ENCODE measurements at regions not wholly inside any gene's neighbourhood (a gene's known extent, or its start where the extent isn't known, plus 50 kb on each side); places are given as distances from the start of the nearest gene placed in this dataset.
"Not testable (repeated sequence)": the region's sequence is repeated elsewhere in the genome, so short reads cannot be mapped to it uniquely, and the experiment has no call there.

GRCh38 chr4:138633580-138633904, 382.0 kb upstream of the NOCT start:
- no peaks in the 10 kb centered on the region for H3K27me3 Mint-ChIP-seq (ENCODE audit: unreplicated experiment)
- peaks cover 9% of the 10 kb centered on the region for H3K9me3 Mint-ChIP-seq (ENCODE audit: unreplicated experiment)
- no peaks in the 10 kb centered on the region for H3K36me3 Mint-ChIP-seq (ENCODE audit: unreplicated experiment)
- no peak for DNase-seq (ENCODE audit: extremely low spot score, unreplicated experiment)
- TF ChIP-seq, protein P1, sequence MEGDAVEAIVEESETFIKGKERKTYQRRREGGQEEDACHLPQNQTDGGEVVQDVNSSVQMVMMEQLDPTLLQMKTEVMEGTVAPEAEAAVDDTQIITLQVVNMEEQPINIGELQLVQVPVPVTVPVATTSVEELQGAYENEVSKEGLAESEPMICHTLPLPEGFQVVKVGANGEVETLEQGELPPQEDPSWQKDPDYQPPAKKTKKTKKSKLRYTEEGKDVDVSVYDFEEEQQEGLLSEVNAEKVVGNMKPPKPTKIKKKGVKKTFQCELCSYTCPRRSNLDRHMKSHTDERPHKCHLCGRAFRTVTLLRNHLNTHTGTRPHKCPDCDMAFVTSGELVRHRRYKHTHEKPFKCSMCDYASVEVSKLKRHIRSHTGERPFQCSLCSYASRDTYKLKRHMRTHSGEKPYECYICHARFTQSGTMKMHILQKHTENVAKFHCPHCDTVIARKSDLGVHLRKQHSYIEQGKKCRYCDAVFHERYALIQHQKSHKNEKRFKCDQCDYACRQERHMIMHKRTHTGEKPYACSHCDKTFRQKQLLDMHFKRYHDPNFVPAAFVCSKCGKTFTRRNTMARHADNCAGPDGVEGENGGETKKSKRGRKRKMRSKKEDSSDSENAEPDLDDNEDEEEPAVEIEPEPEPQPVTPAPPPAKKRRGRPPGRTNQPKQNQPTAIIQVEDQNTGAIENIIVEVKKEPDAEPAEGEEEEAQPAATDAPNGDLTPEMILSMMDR (IDR thresholded peaks at IDR 0.05), result no peak
- no peak overlapping the region for H3K4me3 Mint-ChIP-seq (ENCODE audit: unreplicated experiment)
- H3K27ac Mint-ChIP-seq (ENCODE audit: unreplicated experiment), result no peak overlapping the region
- peaks cover 4% of the 10 kb centered on the region for H3K4me1 Mint-ChIP-seq (ENCODE audit: unreplicated experiment)

- Mint-ChIP-seq H3K4me3 (ENCODE audit: unreplicated experiment) (no peak overlapping the region), H3K4me1 (ENCODE audit: unreplicated experiment) (peaks cover 4% of the 10 kb centered on the region), H3K9me3 (ENCODE audit: unreplicated experiment) (peaks cover 9% of the 10 kb centered on the region), H3K27ac (ENCODE audit: unreplicated experiment) (no peak overlapping the region), H3K27me3 (ENCODE audit: unreplicated experiment) (no peaks in the 10 kb centered on the region), H3K36me3 (ENCODE audit: unreplicated experiment) (no peaks in the 10 kb centered on the region)
- TF ChIP-seq, protein P1 (IDR thresholded peaks at IDR 0.05), result no peak
- no peak for DNase-seq (ENCODE audit: extremely low spot score, unreplicated experiment)
Observed at GRCh38 chr4:138632856-138633579, 382.6 kb upstream of the NOCT start.

GRCh38 chr4:138630666-138631065, 384.9 kb upstream of the NOCT start:
- Mint-ChIP-seq H3K4me3 (ENCODE audit: unreplicated experiment) (no peak overlapping the region), H3K27ac (ENCODE audit: unreplicated experiment) (no peak overlapping the region), H3K27me3 (ENCODE audit: unreplicated experiment) (no peaks in the 10 kb centered on the region), H3K9me3 (ENCODE audit: unreplicated experiment) (peaks cover 9% of the 10 kb centered on the region), H3K4me1 (ENCODE audit: unreplicated experiment) (peaks cover 4% of the 10 kb centered on the region), H3K36me3 (ENCODE audit: unreplicated experiment) (no peaks in the 10 kb centered on the region)
- no peak for DNase-seq (ENCODE audit: extremely low spot score, unreplicated experiment)
- TF ChIP-seq, protein P1 (IDR thresholded peaks at IDR 0.05), result no peak

DNA sequence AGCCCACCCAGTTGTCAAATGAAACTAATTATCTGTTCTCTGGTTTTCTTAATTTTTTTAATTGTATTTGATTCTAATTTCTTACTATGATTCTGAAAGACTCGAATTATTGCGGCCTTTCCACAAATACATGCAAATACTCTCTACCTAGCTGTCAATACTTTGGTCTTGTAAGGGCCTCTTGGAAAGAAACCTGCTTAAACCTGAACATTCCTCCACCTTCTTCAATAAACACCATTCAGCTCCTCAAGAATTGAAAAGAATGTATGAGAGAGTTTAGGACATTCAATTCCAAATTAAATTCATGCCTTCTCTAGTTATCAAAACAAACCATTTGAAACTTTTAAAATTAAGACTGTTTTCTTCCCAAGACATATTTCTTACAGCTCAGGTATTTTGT, 385.9 kb upstream of the NOCT start:
- no peak overlapping the region for H3K4me3 Mint-ChIP-seq (ENCODE audit: unreplicated experiment)
- DNase-seq (ENCODE audit: extremely low spot score, unreplicated experiment), result no peak
- H3K9me3 Mint-ChIP-seq (ENCODE audit: unreplicated experiment), result peaks cover 9% of the 10 kb centered on the region
- no peak overlapping the region for H3K27ac Mint-ChIP-seq (ENCODE audit: unreplicated experiment)
- peaks cover 4% of the 10 kb centered on the region for H3K4me1 Mint-ChIP-seq (ENCODE audit: unreplicated experiment)
- H3K27me3 Mint-ChIP-seq (ENCODE audit: unreplicated experiment), result no peaks in the 10 kb centered on the region
- no peaks in the 10 kb centered on the region for H3K36me3 Mint-ChIP-seq (ENCODE audit: unreplicated experiment)
- TF ChIP-seq, protein P1 (IDR thresholded peaks at IDR 0.05), result no peak

- H3K27me3 Mint-ChIP-seq (ENCODE audit: unreplicated experiment), result no peaks in the 10 kb centered on the region
- H3K4me1 Mint-ChIP-seq (ENCODE audit: unreplicated experiment), result peaks cover 4% of the 10 kb centered on the region
- H3K9me3 Mint-ChIP-seq (ENCODE audit: unreplicated experiment), result peaks cover 3% of the 10 kb centered on the region
- DNase-seq (ENCODE audit: extremely low spot score, unreplicated experiment), result no peak
- no peaks in the 10 kb centered on the region for H3K36me3 Mint-ChIP-seq (ENCODE audit: unreplicated experiment)
- TF ChIP-seq, protein P1 (IDR thresholded peaks at IDR 0.05), result no peak
- H3K27ac Mint-ChIP-seq (ENCODE audit: unreplicated experiment), result no peak overlapping the region
- no peak overlapping the region for H3K4me3 Mint-ChIP-seq (ENCODE audit: unreplicated experiment)
Observed at GRCh38 chr4:138627096-138627495, 384.9 kb upstream of the SLC7A11 start.

DNA sequence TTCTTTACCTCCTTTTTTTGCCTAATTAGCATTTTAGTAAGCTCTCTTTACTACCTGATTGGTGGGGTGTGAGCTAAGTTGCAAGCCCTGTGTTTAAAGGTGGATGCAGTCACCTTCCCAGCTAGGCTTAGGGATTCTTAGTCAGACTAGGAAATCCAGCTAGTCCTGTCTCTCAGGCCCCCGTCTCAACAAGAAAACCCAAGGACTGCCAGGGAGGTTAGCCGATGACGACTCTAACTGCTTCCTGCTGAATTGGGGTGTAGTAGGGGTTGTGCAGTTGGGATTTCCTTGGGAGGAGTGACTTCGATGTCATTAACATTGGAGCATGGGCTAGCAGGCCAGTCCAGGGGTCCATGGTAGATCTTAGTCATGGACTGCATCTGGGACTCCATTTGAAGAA, 380.2 kb upstream of the SLC7A11 start:
- H3K4me1 Mint-ChIP-seq (ENCODE audit: unreplicated experiment); H3K36me3 Mint-ChIP-seq (ENCODE audit: unreplicated experiment); H3K4me3 Mint-ChIP-seq (ENCODE audit: unreplicated experiment); H3K27me3 Mint-ChIP-seq (ENCODE audit: unreplicated experiment); H3K27ac Mint-ChIP-seq (ENCODE audit: unreplicated experiment); DNase-seq (ENCODE audit: extremely low spot score, unreplicated experiment): not testable (repeated sequence)
- peaks cover 15% of the 10 kb centered on the region for H3K9me3 Mint-ChIP-seq (ENCODE audit: unreplicated experiment)
